ENCODE measurements at regions not wholly inside any gene's neighbourhood (a gene's known extent, or its start where the extent isn't known, plus 50 kb on each side); places are given as distances from the start of the nearest gene placed in this dataset.
"Not testable (repeated sequence)": the region's sequence is repeated elsewhere in the genome, so short reads cannot be mapped to it uniquely, and the experiment has no call there.

- DNase-seq: peak in 1 of 3 donors; percentile 3
Measured at GRCh38 chrY:8151561-8151960, 1185.7 kb upstream of the TSPY4 start.

- DNase-seq: no peak
Measured at GRCh38 chrY:8128578-8128977, 1208.7 kb upstream of the TSPY4 start.

GRCh38 chrY:8125907-8126571 is 1211.2 kb upstream of the TSPY4 start:
- peak in 1 of 3 donors; percentile 7 for DNase-seq

- DNase-seq: no peak
Measured at GRCh38 chrY:8121825-8122224, 1210.3 kb upstream of the AMELY start.

- DNase-seq: no peak
Measured at GRCh38 chrY:8094429-8094828, 1182.9 kb upstream of the AMELY start.

GRCh38 chrY:8092926-8093325 is 1181.4 kb upstream of the AMELY start:
- DNase-seq: no peak

GRCh38 chrY:8085925-8086324 is 1174.4 kb upstream of the AMELY start:
- no peak for DNase-seq

GRCh38 chrY:8084192-8084591 is 1172.6 kb upstream of the AMELY start:
- no peak for DNase-seq

- DNase-seq: no peak
Measured at GRCh38 chrY:8081151-8081550, 1169.6 kb upstream of the AMELY start.

- no peak for DNase-seq
Measured at GRCh38 chrY:8065220-8065619, 1153.7 kb upstream of the AMELY start.

- DNase-seq: no peak
Measured at GRCh38 chrY:8064500-8064899, 1152.9 kb upstream of the AMELY start.

GRCh38 chrY:8063973-8064372 is 1152.4 kb upstream of the AMELY start:
- no peak for DNase-seq

GRCh38 chrY:8058613-8059012 is 1147.1 kb upstream of the AMELY start:
- no peak for DNase-seq

GRCh38 chrY:8051340-8051739 is 1139.8 kb upstream of the AMELY start:
- no peak for DNase-seq

GRCh38 chrY:8041238-8041637 is 1129.7 kb upstream of the AMELY start:
- no peak for DNase-seq

- DNase-seq: no peak
Measured at GRCh38 chrY:8036563-8036962, 1125.0 kb upstream of the AMELY start.

GRCh38 chrY:8035653-8036052 is 1124.1 kb upstream of the AMELY start:
- no peak for DNase-seq

- DNase-seq: no peak
Measured at GRCh38 chrY:8034673-8035072, 1123.1 kb upstream of the AMELY start.

GRCh38 chrY:8033200-8033599 is 1121.6 kb upstream of the AMELY start:
- DNase-seq: no peak

- DNase-seq: no peak
Measured at GRCh38 chrY:8020540-8020939, 1109.0 kb upstream of the AMELY start.

- no peak for DNase-seq
Measured at GRCh38 chrY:8011515-8011914, 1100.0 kb upstream of the AMELY start.

- DNase-seq: peak in 1 of 3 donors; percentile 5
Measured at GRCh38 chrY:8004196-8004595, 1092.6 kb upstream of the AMELY start.

- no peak for DNase-seq
Measured at GRCh38 chrY:7996726-7997125, 1085.2 kb upstream of the AMELY start.

GRCh38 chrY:7994781-7995180 is 1083.2 kb upstream of the AMELY start:
- not testable (repeated sequence) for DNase-seq
